ENCODE measurements at regions not wholly inside any gene's neighbourhood (a gene's known extent, or its start where the extent isn't known, plus 50 kb on each side); places are given as distances from the start of the nearest gene placed in this dataset.

DNA sequence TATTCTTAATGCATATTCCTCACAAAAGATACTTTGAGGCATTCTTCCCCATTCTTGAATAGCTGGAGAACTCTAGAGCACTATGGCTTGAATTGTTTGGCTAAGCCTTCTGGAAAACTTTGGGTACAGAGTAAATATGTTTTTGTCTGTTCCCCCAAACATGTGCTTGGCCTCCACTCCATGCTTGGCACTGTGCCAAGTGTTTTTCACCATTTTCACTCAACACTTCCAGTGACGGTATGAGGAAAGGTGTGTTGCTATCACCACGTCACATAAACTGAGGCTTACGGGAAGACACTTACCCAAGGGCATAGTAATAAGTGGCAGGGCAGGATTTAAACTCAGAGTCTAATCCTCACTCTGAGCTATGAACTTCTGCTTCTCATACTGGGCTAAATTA lies 318.2 kb downstream of the WDR11 start:
- no peak for TF ChIP-seq POLR2A (IDR thresholded peaks at IDR 0.05)
- TF ChIP-seq, protein P1, sequence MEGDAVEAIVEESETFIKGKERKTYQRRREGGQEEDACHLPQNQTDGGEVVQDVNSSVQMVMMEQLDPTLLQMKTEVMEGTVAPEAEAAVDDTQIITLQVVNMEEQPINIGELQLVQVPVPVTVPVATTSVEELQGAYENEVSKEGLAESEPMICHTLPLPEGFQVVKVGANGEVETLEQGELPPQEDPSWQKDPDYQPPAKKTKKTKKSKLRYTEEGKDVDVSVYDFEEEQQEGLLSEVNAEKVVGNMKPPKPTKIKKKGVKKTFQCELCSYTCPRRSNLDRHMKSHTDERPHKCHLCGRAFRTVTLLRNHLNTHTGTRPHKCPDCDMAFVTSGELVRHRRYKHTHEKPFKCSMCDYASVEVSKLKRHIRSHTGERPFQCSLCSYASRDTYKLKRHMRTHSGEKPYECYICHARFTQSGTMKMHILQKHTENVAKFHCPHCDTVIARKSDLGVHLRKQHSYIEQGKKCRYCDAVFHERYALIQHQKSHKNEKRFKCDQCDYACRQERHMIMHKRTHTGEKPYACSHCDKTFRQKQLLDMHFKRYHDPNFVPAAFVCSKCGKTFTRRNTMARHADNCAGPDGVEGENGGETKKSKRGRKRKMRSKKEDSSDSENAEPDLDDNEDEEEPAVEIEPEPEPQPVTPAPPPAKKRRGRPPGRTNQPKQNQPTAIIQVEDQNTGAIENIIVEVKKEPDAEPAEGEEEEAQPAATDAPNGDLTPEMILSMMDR (IDR thresholded peaks at IDR 0.05), result no peak

Data from thyroid gland (tissue), 4 donors.